ENCODE measurements at regions not wholly inside any gene's neighbourhood (a gene's known extent, or its start where the extent isn't known, plus 50 kb on each side); places are given as distances from the start of the nearest gene placed in this dataset.

GRCh38 chrX:53883196-53883595 lies 161.1 kb downstream of the PHF8 start:
- Histone ChIP-seq H2BK12ac (ENCODE audit: low read depth, low read length) (no peak overlapping the region), H4K91ac (replicated peaks; ENCODE audit: insufficient read length, low read length) (no peak overlapping the region), H3K4me3 (ENCODE audit: extremely low read depth in 1 of 4, insufficient read depth in 2 of 4, low read depth in 3 of 4, low read length in 4 of 4) (no peak overlapping the region), H2BK15ac (ENCODE audit: low read length) (no peak overlapping the region), H3K4me1 (replicated peaks in 1 of 4; ENCODE audit: control insufficient read depth in 3 of 4, insufficient read depth in 4 of 4, low read length in 3 of 4) (no peaks in the 10 kb centered on the region), H4K20me1 (replicated peaks in 1 of 2; ENCODE audit: control insufficient read depth in 1 of 2, insufficient read depth in 2 of 2, low read length in 2 of 2) (no peaks in the 10 kb centered on the region), H3K27me3 (replicated peaks in 1 of 4; ENCODE audit: control insufficient read depth in 3 of 4, extremely low read depth in 1 of 4, insufficient read depth in 3 of 4, low read length in 3 of 4) (no peaks in the 10 kb centered on the region), H3K27ac (ENCODE audit: low read depth, low read length) (no peak overlapping the region), H3K14ac (ENCODE audit: insufficient read length) (no peak overlapping the region), H2AK5ac (ENCODE audit: low read depth, low read length) (no peak overlapping the region), H2AFZ (ENCODE audit: low read length) (no peak overlapping the region), H3K9me3 (ENCODE audit: insufficient read depth in 2 of 2, low read depth in 1 of 2, low read length in 1 of 2) (no peaks in the 10 kb centered on the region), H3K4me2 (ENCODE audit: insufficient read depth in 1 of 2, low read depth in 2 of 2, low read length in 2 of 2) (no peak overlapping the region), H2BK5ac (ENCODE audit: low read depth, low read length) (no peak overlapping the region), H3K79me2 (ENCODE audit: control insufficient read depth in 1 of 2, insufficient read depth in 2 of 2, low read length in 2 of 2) (no peaks in the 10 kb centered on the region), H3K36me3 (ENCODE audit: control insufficient read depth in 2 of 4, insufficient read depth in 4 of 4, low read length in 3 of 4) (no peaks in the 10 kb centered on the region), H3K79me1 (ENCODE audit: low read depth, low read length) (no peaks in the 10 kb centered on the region), H3K18ac (ENCODE audit: extremely low read depth, low read length) (no peak overlapping the region), H3K56ac (replicated peaks; ENCODE audit: insufficient read length, low read depth, low read length) (no peak overlapping the region), H2BK120ac (replicated peaks; ENCODE audit: low read depth, low read length) (no peak overlapping the region), H3K4ac (replicated peaks; ENCODE audit: insufficient read length, low read depth, low read length) (no peak overlapping the region), H3K23me2 (ENCODE audit: low read depth, low read length) (no peaks in the 10 kb centered on the region), H4K5ac (ENCODE audit: insufficient read length, low read depth, low read length) (no peak overlapping the region), H3K9ac (replicated peaks in 1 of 4; ENCODE audit: extremely low read depth in 1 of 4, low read depth in 3 of 4, low read length in 3 of 4) (no peak overlapping the region), H4K8ac (ENCODE audit: extremely low read depth, insufficient read depth, low read length) (no peak overlapping the region), H2BK20ac (ENCODE audit: low read length) (no peak overlapping the region), H3K23ac (ENCODE audit: insufficient read length) (no peak overlapping the region)
- FAIRE-seq (no peak), DNase-seq (ENCODE audit: low read depth in 1 of 2, low spot score in 2 of 2) (no peak)
- no peak for TF ChIP-seq SP1 (IDR thresholded peaks at IDR 0.05; ENCODE audit: low read depth, low read length)
- no peak for TF ChIP-seq SAP30 (IDR thresholded peaks at IDR 0.05; ENCODE audit: insufficient read depth, insufficient replicate concordance, low read length)
- TF ChIP-seq BACH1 (IDR thresholded peaks at IDR 0.05; ENCODE audit: low read length), result no peak
- POLR2A ChIA-PET (ENCODE audit: partially characterized antibody), result no interaction called here
- CTCF ChIA-PET (ENCODE audit: partially characterized antibody), result no interaction called here
- 94% methylated on average over 2 of the region's 3 CpGs; no CpG with 5 or more reads in 1 of the 2 experiments for WGBS, 2 experiments (ENCODE audit: extremely low coverage in 1 of 2, insufficient coverage in 1 of 2, insufficient read length in 1 of 2, insufficient replicate concordance in 2 of 2, low coverage in 1 of 2, low lambda C conversion rate in 2 of 2, missing lambda C conversion rate in 1 of 2)

All from H1 (cell line).